ENCODE measurements at regions not wholly inside any gene's neighbourhood (a gene's known extent, or its start where the extent isn't known, plus 50 kb on each side); places are given as distances from the start of the nearest gene placed in this dataset.

- Histone ChIP-seq H3K9ac (ENCODE audit: low read length in 3 of 3) (no peak overlapping the region), H3K27ac (ENCODE audit: low read depth in 2 of 2, low read length in 2 of 2) (no peak overlapping the region), H3K4me1 (ENCODE audit: control insufficient read depth in 2 of 3, insufficient read depth in 2 of 3, low read depth in 1 of 3, low read length in 3 of 3) (peaks cover 0 to 3% (median 0%) of the 10 kb centered on the region in 3 donors), H3K27me3 (ENCODE audit: control insufficient read depth, insufficient read depth, low read length) (no peaks in the 10 kb centered on the region), H3K4me3 (ENCODE audit: low read length in 3 of 3) (no peak overlapping the region), H3K36me3 (ENCODE audit: control insufficient read depth in 2 of 3, insufficient read depth in 3 of 3, low read length in 3 of 3) (no peaks in the 10 kb centered on the region), H3K9me3 (ENCODE audit: control insufficient read depth in 2 of 3, insufficient read depth in 1 of 3, low read length in 3 of 3) (no peaks in the 10 kb centered on the region)
- intact Hi-C loops (cut with DNase I), result no loop called here
- TF ChIP-seq CTCF (IDR thresholded peaks at IDR 0.05; ENCODE audit: borderline replicate concordance, extremely low read depth, insufficient read depth), result no peak
- DNase-seq, result no peak
- no peak for FAIRE-seq
Measured at GRCh38 chr21:39080366-39080765, 102.9 kb downstream of the PSMG1 start.

GRCh38 chr21:39079617-39080016, 103.6 kb downstream of the PSMG1 start:
- peak in 1 of 5 donors; percentile 83 for DNase-seq
- Histone ChIP-seq H3K9ac (ENCODE audit: low read length in 3 of 3) (no peak overlapping the region), H3K9me3 (ENCODE audit: control insufficient read depth in 2 of 3, insufficient read depth in 1 of 3, low read length in 3 of 3) (no peaks in the 10 kb centered on the region), H3K4me1 (ENCODE audit: control insufficient read depth in 2 of 3, insufficient read depth in 2 of 3, low read depth in 1 of 3, low read length in 3 of 3) (peaks cover 0 to 3% (median 0%) of the 10 kb centered on the region in 3 donors), H3K27ac (ENCODE audit: low read depth in 2 of 2, low read length in 2 of 2) (no peak overlapping the region), H3K36me3 (ENCODE audit: control insufficient read depth in 2 of 3, insufficient read depth in 3 of 3, low read length in 3 of 3) (no peaks in the 10 kb centered on the region), H3K27me3 (ENCODE audit: control insufficient read depth, insufficient read depth, low read length) (no peaks in the 10 kb centered on the region), H3K4me3 (ENCODE audit: low read length in 3 of 3) (no peak overlapping the region)
- intact Hi-C loops (cut with DNase I), result no loop called here
- TF ChIP-seq CTCF (IDR thresholded peaks at IDR 0.05; ENCODE audit: borderline replicate concordance, extremely low read depth, insufficient read depth), result no peak
- no peak for FAIRE-seq

DNA sequence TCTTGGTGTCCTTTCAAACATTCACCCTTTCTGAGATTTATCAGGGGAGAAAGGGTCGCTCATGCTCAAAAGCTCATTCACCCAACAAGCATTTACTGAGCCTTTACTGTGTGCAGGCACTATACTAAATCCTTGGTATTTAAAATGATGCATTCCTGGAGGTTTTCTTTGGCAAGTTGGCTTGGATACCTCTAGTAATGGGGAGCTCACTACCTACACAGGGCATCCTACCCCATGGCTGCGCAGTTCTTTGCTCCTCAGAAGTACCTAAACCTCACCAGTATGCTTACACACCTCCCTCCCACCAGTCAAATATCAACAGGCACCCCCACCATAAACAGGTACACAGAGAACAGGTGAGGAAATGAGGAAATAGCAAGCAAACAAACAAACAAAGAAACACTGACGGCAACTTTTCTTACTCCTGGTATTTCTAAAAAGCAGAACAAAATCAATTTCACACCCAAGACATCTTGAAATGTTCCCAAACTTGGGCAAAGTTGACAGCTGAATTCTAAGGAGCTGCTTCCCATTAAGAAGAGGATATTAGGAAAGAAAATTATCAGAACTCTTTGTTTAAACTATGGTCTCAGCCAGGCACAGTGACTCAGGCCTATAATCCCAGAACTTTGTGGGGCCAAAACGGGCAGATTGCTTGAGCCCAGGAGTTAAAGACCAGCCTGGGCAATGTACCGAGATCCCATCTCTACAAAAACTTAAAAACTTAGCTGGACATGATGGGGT, 104.8 kb downstream of the PSMG1 start:
- DNase-seq, result no peak
- H3K4me3 ChIP-seq (ENCODE audit: low read length in 3 of 3), result no peak overlapping the region
- peaks cover 0 to 3% (median 0%) of the 10 kb centered on the region in 3 donors for H3K4me1 ChIP-seq (ENCODE audit: control insufficient read depth in 2 of 3, insufficient read depth in 2 of 3, low read depth in 1 of 3, low read length in 3 of 3)
- no peak overlapping the region for H3K27ac ChIP-seq (ENCODE audit: low read depth in 2 of 2, low read length in 2 of 2)
- no peaks in the 10 kb centered on the region for H3K9me3 ChIP-seq (ENCODE audit: control insufficient read depth in 2 of 3, insufficient read depth in 1 of 3, low read length in 3 of 3)
- FAIRE-seq, result no peak
- TF ChIP-seq CTCF (IDR thresholded peaks at IDR 0.05; ENCODE audit: borderline replicate concordance, extremely low read depth, insufficient read depth), result no peak
- intact Hi-C loops (cut with DNase I), result no loop called here
- H3K36me3 ChIP-seq (ENCODE audit: control insufficient read depth in 2 of 3, insufficient read depth in 3 of 3, low read length in 3 of 3), result no peaks in the 10 kb centered on the region
- no peaks in the 10 kb centered on the region for H3K27me3 ChIP-seq (ENCODE audit: control insufficient read depth, insufficient read depth, low read length)
- no peak overlapping the region for H3K9ac ChIP-seq (ENCODE audit: low read length in 3 of 3)

Measured in kidney (tissue), 13 donors.